ENCODE measurements at regions not wholly inside any gene's neighbourhood (a gene's known extent, or its start where the extent isn't known, plus 50 kb on each side); places are given as distances from the start of the nearest gene placed in this dataset.
"Not testable (repeated sequence)": the region's sequence is repeated elsewhere in the genome, so short reads cannot be mapped to it uniquely, and the experiment has no call there.

DNA sequence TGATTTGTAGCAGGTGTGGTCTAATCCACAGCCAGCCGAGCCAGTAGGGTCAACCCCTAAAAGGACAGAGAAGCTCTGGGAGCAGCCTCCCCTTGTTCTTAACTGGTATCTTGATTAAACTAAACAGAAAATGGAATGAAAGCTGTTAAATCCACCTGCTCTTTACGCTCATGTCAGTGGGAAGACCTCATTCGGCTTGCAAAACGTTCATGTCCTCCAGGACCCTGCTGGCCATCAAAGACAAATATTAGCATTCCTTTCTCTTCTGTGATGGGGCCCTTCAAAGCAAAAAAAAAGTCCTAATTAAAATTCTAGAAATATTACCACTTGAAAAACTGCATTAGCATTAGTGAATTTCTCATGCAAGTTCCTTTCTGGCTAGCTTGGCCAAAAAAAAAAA lies 355.0 kb downstream of the ANAPC1 start:
- H3K9me3 ChIP-seq (ENCODE audit: control insufficient read depth, insufficient read depth, low read length); H3K4me3 ChIP-seq (ENCODE audit: low read depth, low read length); DNase-seq (ENCODE audit: low read depth, low spot score); POLR2A ChIA-PET; CTCF ChIA-PET; H3K27me3 ChIP-seq (ENCODE audit: control insufficient read depth, insufficient read depth, low read length); H3K27ac ChIP-seq (ENCODE audit: low read depth, low read length): not testable (repeated sequence)

DNA sequence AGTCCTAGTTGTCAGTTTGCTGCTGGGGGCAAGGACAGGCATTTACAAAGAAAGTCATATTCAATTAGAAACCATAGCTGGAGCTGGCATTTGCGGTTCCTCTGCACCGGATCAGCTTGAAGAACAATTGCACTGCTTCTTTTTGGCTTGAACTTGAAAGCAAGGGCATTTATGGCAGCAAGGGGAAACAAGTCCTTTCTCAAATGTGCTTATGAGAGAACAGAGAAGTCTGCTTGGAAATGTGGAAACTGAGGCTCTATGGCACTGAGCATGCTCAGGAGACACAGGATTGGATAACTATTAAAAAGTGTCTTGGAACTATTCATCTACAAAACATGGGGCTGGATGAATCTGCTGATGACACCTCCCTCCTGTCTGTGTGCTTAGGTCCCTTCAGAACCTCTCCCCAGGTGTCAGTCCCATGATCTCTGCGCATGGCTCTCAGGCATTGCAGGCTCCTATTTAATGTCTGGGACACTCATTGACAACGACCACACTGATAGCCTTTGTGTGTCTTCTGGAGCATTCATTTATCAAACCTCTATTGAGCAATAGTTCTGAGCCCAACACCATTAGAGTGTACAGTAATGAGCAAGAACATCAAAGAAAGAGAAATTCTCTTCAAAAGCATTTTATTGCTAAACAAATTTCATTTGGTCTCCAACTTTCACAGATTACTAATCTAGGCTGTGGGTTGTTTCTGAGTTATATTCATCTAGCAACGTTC lies 353.6 kb downstream of the ANAPC1 start:
- H3K27me3 ChIP-seq (ENCODE audit: control insufficient read depth, insufficient read depth, low read length); H3K4me3 ChIP-seq (ENCODE audit: low read depth, low read length); H3K27ac ChIP-seq (ENCODE audit: low read depth, low read length); POLR2A ChIA-PET; H3K9me3 ChIP-seq (ENCODE audit: control insufficient read depth, insufficient read depth, low read length); DNase-seq (ENCODE audit: low read depth, low spot score); CTCF ChIA-PET: not testable (repeated sequence)

DNA sequence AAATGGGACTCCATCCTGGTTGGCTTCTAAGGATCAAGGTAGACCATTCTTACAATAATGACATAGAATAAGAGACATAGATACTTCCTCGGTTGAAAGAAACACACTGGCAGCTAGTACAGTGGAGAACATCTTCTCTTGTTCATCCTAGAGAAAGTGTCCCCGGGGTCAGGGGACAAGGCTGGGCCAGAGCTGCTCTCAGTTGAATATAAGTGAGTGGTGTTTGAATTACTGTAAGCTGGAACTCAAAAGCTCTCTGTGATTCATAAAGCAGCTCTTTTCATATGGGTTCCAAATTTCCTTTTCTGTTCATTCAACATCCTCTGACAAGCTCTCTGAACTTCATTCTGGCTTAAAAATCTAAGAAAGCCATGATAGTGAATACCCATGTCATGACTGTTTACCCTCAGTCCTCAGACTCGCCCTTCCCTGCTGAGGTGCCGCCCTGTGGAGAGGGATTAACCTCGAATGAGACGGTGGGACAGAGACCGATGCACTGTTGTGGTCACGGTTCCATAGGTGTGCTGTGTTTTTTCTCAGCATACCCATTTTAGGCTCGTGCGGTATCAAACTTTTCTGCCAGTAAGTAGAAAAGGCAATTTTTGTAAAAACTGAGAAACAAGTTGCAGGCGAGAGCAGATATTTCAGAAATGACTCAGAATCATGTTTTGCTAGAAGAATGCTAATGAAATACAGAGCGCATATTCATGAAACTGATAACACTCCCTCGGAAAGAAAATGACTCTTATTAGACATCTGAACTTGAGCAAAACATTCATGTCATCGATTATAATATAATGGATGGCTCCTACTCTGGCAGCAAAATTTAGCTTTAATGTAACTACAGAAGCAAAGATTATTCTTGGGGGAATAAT lies 351.1 kb downstream of the ANAPC1 start:
- H3K4me3 ChIP-seq (ENCODE audit: low read depth, low read length); POLR2A ChIA-PET; H3K27me3 ChIP-seq (ENCODE audit: control insufficient read depth, insufficient read depth, low read length); DNase-seq (ENCODE audit: low read depth, low spot score); CTCF ChIA-PET; H3K9me3 ChIP-seq (ENCODE audit: control insufficient read depth, insufficient read depth, low read length): not testable (repeated sequence)
- peak overlapping the region; percentile 70 for H3K27ac ChIP-seq (ENCODE audit: low read depth, low read length)

DNA sequence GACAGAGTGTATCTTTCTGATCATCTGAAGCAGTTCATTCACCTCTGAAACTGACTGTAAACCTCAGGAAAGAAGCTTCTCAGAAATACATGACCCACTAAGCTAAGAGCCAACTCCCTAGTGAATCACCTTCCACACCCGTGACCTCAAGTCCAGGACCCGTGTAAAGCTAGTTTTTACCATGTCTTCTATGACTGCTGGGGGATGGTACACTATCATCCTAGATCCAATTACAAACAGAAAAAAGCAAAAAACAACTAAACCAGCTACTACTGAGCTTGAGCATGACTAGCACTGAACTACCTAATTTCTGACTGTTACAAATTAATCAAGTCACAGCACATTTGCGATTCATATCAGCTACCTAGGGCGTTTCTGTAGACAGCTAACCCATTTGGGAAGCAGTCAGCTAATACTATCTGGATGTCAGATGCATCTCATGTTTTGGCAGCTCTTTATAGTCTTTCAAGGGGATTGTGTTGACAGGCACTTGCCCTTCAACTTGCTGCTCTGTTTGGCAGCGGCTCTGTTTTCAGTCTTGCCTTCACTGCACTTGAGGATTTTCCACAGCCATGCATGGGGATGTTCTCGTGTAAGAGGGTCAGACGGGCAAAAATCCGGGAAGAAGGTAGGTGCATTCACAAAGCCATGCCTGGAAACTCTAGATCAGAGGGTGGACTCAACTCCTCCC lies 350.3 kb downstream of the ANAPC1 start:
- H3K27ac ChIP-seq (ENCODE audit: low read depth, low read length): peak overlapping the region; percentile 81
- H3K4me3 ChIP-seq (ENCODE audit: low read depth, low read length); DNase-seq (ENCODE audit: low read depth, low spot score); POLR2A ChIA-PET; H3K9me3 ChIP-seq (ENCODE audit: control insufficient read depth, insufficient read depth, low read length); CTCF ChIA-PET; H3K27me3 ChIP-seq (ENCODE audit: control insufficient read depth, insufficient read depth, low read length): not testable (repeated sequence)

DNA sequence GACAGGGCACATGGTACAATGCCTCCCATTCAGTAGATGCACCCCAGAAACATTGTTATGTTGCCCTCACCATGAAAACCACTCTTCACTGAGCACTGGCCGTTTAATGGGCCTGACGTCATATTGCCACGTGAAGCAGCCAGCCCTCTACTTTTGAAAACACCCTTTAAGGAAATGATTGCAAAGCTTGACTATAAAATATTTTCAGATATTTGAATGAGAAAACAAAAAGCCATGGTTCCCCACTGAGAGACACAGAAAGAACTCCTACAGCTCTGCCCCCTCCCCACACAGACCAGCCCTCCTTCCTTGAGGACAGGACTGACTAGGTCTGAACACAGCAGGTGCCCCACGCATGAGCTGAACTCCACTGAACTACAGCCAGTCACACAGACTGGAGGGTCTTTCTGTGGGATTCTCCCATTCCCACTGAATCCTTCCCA lies 349.1 kb downstream of the ANAPC1 start:
- Histone ChIP-seq H3K27me3 (ENCODE audit: control insufficient read depth, insufficient read depth, low read length) (no peaks in the 10 kb centered on the region), H3K9me3 (ENCODE audit: control insufficient read depth, insufficient read depth, low read length) (peaks cover 3% of the 10 kb centered on the region; the same call in 1 of the 2 replicates), H3K4me3 (ENCODE audit: low read depth, low read length) (no peak overlapping the region), H3K27ac (ENCODE audit: low read depth, low read length) (peak overlapping the region; percentile 89)
- no peak for DNase-seq (ENCODE audit: low read depth, low spot score)
- TF ChIP-seq, protein P1, sequence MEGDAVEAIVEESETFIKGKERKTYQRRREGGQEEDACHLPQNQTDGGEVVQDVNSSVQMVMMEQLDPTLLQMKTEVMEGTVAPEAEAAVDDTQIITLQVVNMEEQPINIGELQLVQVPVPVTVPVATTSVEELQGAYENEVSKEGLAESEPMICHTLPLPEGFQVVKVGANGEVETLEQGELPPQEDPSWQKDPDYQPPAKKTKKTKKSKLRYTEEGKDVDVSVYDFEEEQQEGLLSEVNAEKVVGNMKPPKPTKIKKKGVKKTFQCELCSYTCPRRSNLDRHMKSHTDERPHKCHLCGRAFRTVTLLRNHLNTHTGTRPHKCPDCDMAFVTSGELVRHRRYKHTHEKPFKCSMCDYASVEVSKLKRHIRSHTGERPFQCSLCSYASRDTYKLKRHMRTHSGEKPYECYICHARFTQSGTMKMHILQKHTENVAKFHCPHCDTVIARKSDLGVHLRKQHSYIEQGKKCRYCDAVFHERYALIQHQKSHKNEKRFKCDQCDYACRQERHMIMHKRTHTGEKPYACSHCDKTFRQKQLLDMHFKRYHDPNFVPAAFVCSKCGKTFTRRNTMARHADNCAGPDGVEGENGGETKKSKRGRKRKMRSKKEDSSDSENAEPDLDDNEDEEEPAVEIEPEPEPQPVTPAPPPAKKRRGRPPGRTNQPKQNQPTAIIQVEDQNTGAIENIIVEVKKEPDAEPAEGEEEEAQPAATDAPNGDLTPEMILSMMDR (IDR thresholded peaks at IDR 0.05; ENCODE audit: low read depth, low read length): no peak
- CTCF ChIA-PET: interaction anchor here (0.6 to 0.9 kb wide), 2 partner anchors 10 to 419 kb away, joined by 3 read pairs; no protein-coding TSS in a partner anchor
- POLR2A ChIA-PET: interaction anchor here (0.6 to 1.1 kb wide), 2 partner anchors 82 to 141 kb away, joined by 4 to 6 read pairs; no protein-coding TSS in a partner anchor

DNA sequence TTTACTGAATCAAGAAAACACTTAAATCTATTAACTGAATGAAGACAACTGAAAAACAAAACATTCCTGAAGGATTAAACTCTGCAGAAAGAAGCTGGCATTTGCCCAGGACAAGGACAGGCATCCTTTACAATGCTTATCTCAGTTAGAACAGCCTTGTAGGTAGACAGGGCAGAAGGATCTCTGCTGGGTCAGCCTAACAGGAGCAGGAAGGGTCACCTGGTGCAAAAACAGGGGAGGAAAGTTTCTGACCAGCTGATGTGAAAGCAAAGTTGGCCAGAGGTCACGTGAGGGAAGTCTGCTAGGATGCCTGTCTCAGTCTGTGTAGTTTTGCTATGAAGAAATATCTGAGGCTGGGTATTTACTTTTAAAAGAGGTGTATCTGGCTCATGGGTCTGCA lies 348.6 kb downstream of the ANAPC1 start:
- ChIA-PET CTCF (interaction anchor here (0.9 kb wide), 1 partner anchor 11 kb away, joined by 3 read pairs; no protein-coding TSS in a partner anchor), POLR2A (interaction anchor here (0.6 to 1.1 kb wide), 2 partner anchors 82 to 141 kb away, joined by 4 to 6 read pairs; no protein-coding TSS in a partner anchor)
- H3K27me3 ChIP-seq (ENCODE audit: control insufficient read depth, insufficient read depth, low read length): no peaks in the 10 kb centered on the region
- TF ChIP-seq, protein P1 (IDR thresholded peaks at IDR 0.05; ENCODE audit: low read depth, low read length): no peak
- H3K4me3 ChIP-seq (ENCODE audit: low read depth, low read length): no peak overlapping the region
- H3K27ac ChIP-seq (ENCODE audit: low read depth, low read length): peak overlapping the region; percentile 89
- peak; percentile 45 for DNase-seq (ENCODE audit: low read depth, low spot score)
- H3K9me3 ChIP-seq (ENCODE audit: control insufficient read depth, insufficient read depth, low read length): peaks cover 3% of the 10 kb centered on the region; the same call in 1 of the 2 replicates
